ENCODE measurements at regions not wholly inside any gene's neighbourhood (a gene's known extent, or its start where the extent isn't known, plus 50 kb on each side); places are given as distances from the start of the nearest gene placed in this dataset.

- TF ChIP-seq PML (IDR thresholded peaks at IDR 0.05; ENCODE audit: low read length), result no peak
- no peak for TF ChIP-seq EZH2 (IDR thresholded peaks at IDR 0.05; ENCODE audit: borderline replicate concordance, control insufficient read depth, low read depth, low read length)
- TF ChIP-seq NFIC (IDR thresholded peaks at IDR 0.05; ENCODE audit: low read depth, low read length), result no peak
- no peak for TF ChIP-seq JUND (IDR thresholded peaks at IDR 0.05; ENCODE audit: low read depth, low read length)
- TF ChIP-seq ATF3 (IDR thresholded peaks at IDR 0.05; ENCODE audit: borderline replicate concordance, extremely low read depth, low read depth, low read length), result no peak
- TF ChIP-seq FOXM1 (IDR thresholded peaks at IDR 0.05; ENCODE audit: low read depth, low read length), result no peak
- TF ChIP-seq CTCF (IDR thresholded peaks at IDR 0.05 in 2 of 3, conservative IDR thresholded peaks at IDR 0.05 in 1 of 3; ENCODE audit: control insufficient read depth in 2 of 3, extremely low read depth in 1 of 3, insufficient read depth in 1 of 3, low read depth in 3 of 3, low read length in 3 of 3), result no peak
- TF ChIP-seq MXI1 (IDR thresholded peaks at IDR 0.05; ENCODE audit: low read depth, low read length), result no peak
- TF ChIP-seq GABPA (IDR thresholded peaks at IDR 0.05; ENCODE audit: low read depth), result no peak
- no peak for TF ChIP-seq POLR2A (IDR thresholded peaks at IDR 0.05; ENCODE audit: low read depth, low read length)
- no peak for TF ChIP-seq REST (IDR thresholded peaks at IDR 0.05; ENCODE audit: low read depth, low read length)
These were observed 100.5 kb upstream of the PRNP start for GRCh38 chr20:4585758-4586157.

Measured in GM12878 (cell line).